GM23338 (cell line): ENCODE measurements at regions not wholly inside any gene's neighbourhood (a gene's known extent, or its start where the extent isn't known, plus 50 kb on each side); places are given as distances from the start of the nearest gene placed in this dataset.
"Not testable (repeated sequence)": the region's sequence is repeated elsewhere in the genome, so short reads cannot be mapped to it uniquely, and the experiment has no call there.

Experiments
- ATAC-seq: fragments of 200-7000 bp; cut with Tn5 transposase; 3 replicates; pipeline ENCODE4 v1.9.1; 2020
- DNase-seq: peaks from one replicate; pipeline ENCODE4 v3.0.0-alpha.2; 2015; ENCODE audit warnings: low spot score
- H2AFZ ChIP-seq: fragments of 200-600 bp; sonication (generic); 2 replicates; pipeline ENCODE4 v1.8.0; 2016; ENCODE audit warnings: antibody characterized with exemption, mild to moderate bottlenecking, moderate library complexity
- H3F3A ChIP-seq: fragments of 200-600 bp; sonication (generic); replicated peaks from 2 replicates; pipeline ENCODE4 v1.8.0; 2017; ENCODE audit warnings: antibody characterized with exemption, mixed run types, low read depth
- H3K27ac ChIP-seq: fragments of 200-600 bp; sonication (generic); 2 replicates; pipeline ENCODE4 v1.6.1; 2016; ENCODE audit warnings: low read depth
- H3K27me3 ChIP-seq: fragments of 200-600 bp; sonication (generic); 2 replicates; pipeline ENCODE4 v1.8.0; 2016; ENCODE audit warnings: mild to moderate bottlenecking, mixed run types, moderate library complexity; ENCODE audit not compliant: insufficient read depth
- H3K36me3 ChIP-seq: fragments of 200-600 bp; sonication (generic); 2 replicates; pipeline ENCODE4 v1.8.0; 2016; ENCODE audit warnings: mild to moderate bottlenecking; ENCODE audit not compliant: insufficient read depth
- H3K4me1 ChIP-seq: fragments of 200-600 bp; sonication (generic); 2 replicates; pipeline ENCODE4 v1.8.0; 2016; ENCODE audit warnings: mild to moderate bottlenecking, moderate library complexity; ENCODE audit not compliant: insufficient read depth
- H3K4me2 ChIP-seq: fragments of 200-600 bp; sonication (generic); 2 replicates; pipeline ENCODE4 v1.7.1; 2017; ENCODE audit warnings: mixed run types
- H3K4me3 ChIP-seq: fragments of 200-600 bp; sonication (generic); 2 replicates; pipeline ENCODE4 v1.6.1; 2016; ENCODE audit warnings: mixed run types
- H3K79me2 ChIP-seq: fragments of 200-600 bp; sonication (generic); replicated peaks from 2 replicates; pipeline ENCODE4 v1.8.0; 2017; ENCODE audit warnings: mild to moderate bottlenecking; ENCODE audit not compliant: insufficient read depth
- H3K9me2 ChIP-seq: fragments of 200-600 bp; sonication (generic); 2 replicates; pipeline ENCODE4 v1.8.0; 2017; ENCODE audit not compliant: insufficient read depth
- H4K20me1 ChIP-seq: fragments of 200-600 bp; sonication (generic); replicated peaks from 2 replicates; pipeline ENCODE4 v1.8.0; 2017; ENCODE audit warnings: mild to moderate bottlenecking; ENCODE audit not compliant: insufficient read depth
- H3K27ac Mint-ChIP-seq: 2 replicates; pipeline ENCODE4 v1.8.0; 2020; ENCODE audit warnings: inconsistent platforms, mild to moderate bottlenecking, moderate library complexity, mixed read lengths
- H3K27me3 Mint-ChIP-seq: 3 replicates; pipeline ENCODE4 v1.8.0; 2022; ENCODE audit warnings: low read depth, mild to moderate bottlenecking, moderate library complexity, mixed read lengths, inconsistent platforms; ENCODE audit not compliant: insufficient read depth, poor library complexity
- H3K36me3 Mint-ChIP-seq: 3 replicates; pipeline ENCODE4 v1.8.0; 2021; ENCODE audit warnings: low read depth, mild to moderate bottlenecking, inconsistent platforms, moderate library complexity, mixed read lengths
- H3K4me1 Mint-ChIP-seq: 3 replicates; pipeline ENCODE4 v1.8.0; 2020; ENCODE audit warnings: mild to moderate bottlenecking, inconsistent platforms, mixed read lengths
- H3K4me3 Mint-ChIP-seq: 3 replicates; pipeline ENCODE4 v1.8.0; 2021; ENCODE audit warnings: moderate library complexity, mild to moderate bottlenecking, inconsistent platforms, mixed read lengths
- H3K9me3 Mint-ChIP-seq: 3 replicates; pipeline ENCODE4 v1.8.0; 2020; ENCODE audit warnings: moderate library complexity, mild to moderate bottlenecking, inconsistent platforms, mixed read lengths
- CREB1 ChIP-seq: fragments of 250-450 bp; sonication (Bioruptor Pico); IDR thresholded peaks from 2 replicates; pipeline ENCODE4 v1.5.0; 2020; ENCODE audit warnings: low read depth, mild to moderate bottlenecking, moderate library complexity
- CTCF ChIP-seq, 2 experiments: fragments of 200-600 bp in 1 of 2; sonication (generic) in 1 of 2; conservative IDR thresholded peaks; 2 replicates each; pipeline versions ENCODE4 v1.5.1 to v1.6.1; 2016 to 2017; ENCODE audit warnings: antibody characterized with exemption in 2 of 2, low read depth in 2 of 2, mild to moderate bottlenecking in 2 of 2, moderate library complexity in 1 of 2
- EZH2 ChIP-seq: fragments of 200-600 bp; sonication (generic); IDR thresholded peaks from one replicate; pipeline ENCODE4 v1.8.0; 2017; ENCODE audit warnings: antibody characterized with exemption, mild to moderate bottlenecking, low read depth; ENCODE audit not compliant: unreplicated experiment
- REST ChIP-seq: IDR thresholded peaks from one replicate; pipeline ENCODE4 v1.6.1; 2018; ENCODE audit warnings: antibody characterized with exemption; ENCODE audit not compliant: unreplicated experiment

DNA sequence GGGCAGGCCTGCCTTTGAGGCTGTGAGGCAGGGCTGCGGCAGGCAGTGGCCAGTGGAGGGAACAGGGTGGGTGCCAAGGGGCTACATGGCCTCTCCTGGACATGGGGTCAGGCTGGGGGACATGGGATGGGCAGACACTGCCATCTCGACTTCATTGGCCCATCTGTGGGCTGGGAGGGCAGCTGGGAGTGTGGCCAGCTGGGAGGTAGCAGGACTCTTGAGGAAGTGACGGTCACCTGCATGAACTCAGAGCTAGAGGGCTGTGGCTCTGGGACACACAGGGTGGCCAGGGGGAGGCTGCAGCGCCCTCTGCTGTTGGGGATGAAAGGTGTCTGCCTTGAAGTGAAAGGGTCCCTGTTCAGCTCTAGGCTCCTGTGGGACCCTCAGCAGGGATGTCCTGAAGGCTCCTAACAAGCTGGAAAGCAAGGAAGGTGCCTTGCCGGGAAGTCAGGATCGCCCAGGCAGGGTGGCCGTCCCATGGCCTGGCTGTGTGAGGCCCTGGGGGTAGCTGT is 244.0 kb downstream of the ANKRD30B start:
- Mint-ChIP-seq H3K36me3 (peaks cover 12% of the 10 kb centered on the region), H3K9me3 (peaks cover 74% of the 10 kb centered on the region)
- H3K79me2 ChIP-seq, H3K9me2 ChIP-seq, H3K27me3 ChIP-seq, H3K27me3 Mint-ChIP-seq, H3K36me3 ChIP-seq, DNase-seq, H3F3A ChIP-seq, H3K27ac ChIP-seq, H3K4me2 ChIP-seq, H2AFZ ChIP-seq, H3K4me1 Mint-ChIP-seq, H3K27ac Mint-ChIP-seq, H3K4me3 ChIP-seq, H3K4me3 Mint-ChIP-seq, H4K20me1 ChIP-seq, H3K4me1 ChIP-seq, ATAC-seq: not testable (repeated sequence)

- not testable (repeated sequence) for H3K4me3 Mint-ChIP-seq, H3K79me2 ChIP-seq, H3K4me1 ChIP-seq, H3K27ac Mint-ChIP-seq, H3F3A ChIP-seq, ATAC-seq, H3K36me3 Mint-ChIP-seq, DNase-seq, H3K4me1 Mint-ChIP-seq, H3K27ac ChIP-seq, H3K27me3 Mint-ChIP-seq, H3K27me3 ChIP-seq, H3K4me2 ChIP-seq, H3K4me3 ChIP-seq, H4K20me1 ChIP-seq, H3K36me3 ChIP-seq, H2AFZ ChIP-seq, H3K9me2 ChIP-seq
- peaks cover 74% of the 10 kb centered on the region for H3K9me3 Mint-ChIP-seq
Observed at GRCh38 chr18:14992758-14993157, 244.8 kb downstream of the ANKRD30B start.

- H3K4me2 ChIP-seq, H3K4me1 ChIP-seq, H3K27ac Mint-ChIP-seq, H3K4me3 Mint-ChIP-seq, H3K4me3 ChIP-seq, H4K20me1 ChIP-seq, DNase-seq, H3K9me2 ChIP-seq, H3K36me3 ChIP-seq, H3K27me3 Mint-ChIP-seq, H2AFZ ChIP-seq, ATAC-seq, H3K79me2 ChIP-seq, H3F3A ChIP-seq, H3K4me1 Mint-ChIP-seq, H3K36me3 Mint-ChIP-seq, H3K27me3 ChIP-seq, H3K27ac ChIP-seq: not testable (repeated sequence)
- H3K9me3 Mint-ChIP-seq = peaks cover 56% of the 10 kb centered on the region
Observed at GRCh38 chr18:14995023-14995422, 247.1 kb downstream of the ANKRD30B start.

DNA sequence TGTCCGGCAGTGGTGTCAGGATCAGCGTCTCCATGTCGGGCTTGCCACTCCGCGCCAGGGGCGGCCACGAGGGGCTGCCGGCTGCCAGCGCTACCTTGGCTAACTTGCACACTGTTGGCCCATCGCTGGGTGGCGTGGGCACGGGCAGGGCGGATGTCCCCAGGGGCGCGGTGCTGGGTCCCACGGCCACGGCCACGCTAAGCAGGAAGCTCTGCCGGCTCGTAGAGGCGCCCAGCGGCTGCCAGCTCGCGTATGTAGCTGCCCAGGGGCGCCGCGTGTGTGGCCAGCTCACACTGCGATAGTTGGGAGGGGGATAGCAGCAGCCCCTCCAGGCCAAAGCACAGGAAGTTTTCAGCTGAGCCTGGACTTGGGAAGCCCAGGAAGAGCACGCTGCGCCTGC is 249.4 kb downstream of the ANKRD30B start:
- ATAC-seq = no peak
- TF ChIP-seq EZH2 = no peak
- no peak for TF ChIP-seq CREB1
- TF ChIP-seq REST = no peak
- TF ChIP-seq CTCF (conservative IDR thresholded peaks at IDR 0.05; ENCODE audit: low read depth in 2 of 2) = no peak

More for the DNA sequence above, 249.4 kb downstream of the ANKRD30B start:
- Histone ChIP-seq H2AFZ (no peak overlapping the region), H3K4me2 (no peak overlapping the region), H4K20me1 (no peaks in the 10 kb centered on the region), H3K4me3 (no peak overlapping the region), H3K36me3 (no peaks in the 10 kb centered on the region), H3K9me2 (no peaks in the 10 kb centered on the region), H3F3A (no peaks in the 10 kb centered on the region), H3K27ac (no peak overlapping the region), H3K79me2 (no peaks in the 10 kb centered on the region), H3K4me1 (no peaks in the 10 kb centered on the region), H3K27me3 (no peaks in the 10 kb centered on the region)
- H3K27me3 Mint-ChIP-seq = no peaks in the 10 kb centered on the region
- no peak overlapping the region for H3K27ac Mint-ChIP-seq
- peaks cover 49% of the 10 kb centered on the region for H3K9me3 Mint-ChIP-seq
- no peak overlapping the region for H3K4me3 Mint-ChIP-seq
- H3K4me1 Mint-ChIP-seq = no peaks in the 10 kb centered on the region
- no peak for DNase-seq
- H3K36me3 Mint-ChIP-seq = peaks cover 3% of the 10 kb centered on the region; the same call in 2 of the 3 replicates
